HepG2 (cell line): ENCODE measurements at regions not wholly inside any gene's neighbourhood (a gene's known extent, or its start where the extent isn't known, plus 50 kb on each side); places are given as distances from the start of the nearest gene placed in this dataset.

Source experiments
- JUND ChIP-seq: sonication (generic); formaldehyde crosslinking; IDR thresholded peaks from 2 replicates; pipeline ENCODE4 v1.8.0; 2022; ENCODE audit warnings: mild to moderate bottlenecking, missing genetic modification reagents
- ZFX ChIP-seq: sonication (generic); formaldehyde crosslinking; IDR thresholded peaks from 2 replicates; pipeline ENCODE4 v1.4.0; 2020; ENCODE audit warnings: mild to moderate bottlenecking, low read depth, missing genetic modification reagents, moderate library complexity

DNA sequence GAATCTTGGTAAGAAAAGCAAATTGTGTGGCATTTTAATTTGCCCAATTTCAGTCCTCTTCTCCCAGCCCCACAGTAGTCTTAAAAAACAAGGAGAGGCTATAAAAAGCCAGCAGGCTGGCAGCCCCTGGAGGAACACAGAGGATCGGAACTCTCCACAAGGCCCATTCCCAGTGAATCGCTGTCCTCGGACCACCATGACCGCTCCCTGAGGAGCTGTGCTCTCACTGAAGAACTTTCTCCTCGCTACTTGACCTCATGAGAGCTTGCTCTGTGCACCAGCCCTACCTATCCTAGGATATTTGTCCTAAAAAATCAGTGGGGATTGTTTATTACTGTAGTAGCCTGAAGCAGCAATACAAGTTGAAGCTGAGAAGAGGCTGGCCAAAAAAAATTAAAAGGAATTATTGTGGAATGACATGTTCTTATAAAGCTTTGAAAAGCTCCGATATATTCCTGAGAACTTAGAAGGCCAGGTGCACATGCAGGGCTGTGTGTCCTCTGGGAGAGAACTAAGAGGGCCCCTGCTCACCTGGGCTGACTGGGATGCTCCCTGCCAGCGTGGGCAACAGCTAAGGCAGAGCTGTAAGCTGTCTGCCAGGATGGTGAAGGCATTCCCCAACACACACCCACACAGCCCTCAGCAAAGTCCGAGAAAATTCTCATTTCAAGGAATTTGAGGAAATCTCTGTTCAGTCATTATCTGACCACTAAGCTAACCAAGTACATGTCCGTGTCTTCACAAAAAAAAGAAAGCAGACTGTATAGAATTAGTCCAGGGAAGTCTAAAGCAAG is 148.8 kb upstream of the SFSWAP start:
- no peak for TF ChIP-seq JUND
- no peak for TF ChIP-seq ZFX
